Ovary (tissue), 3 donors: ENCODE measurements at regions not wholly inside any gene's neighbourhood (a gene's known extent, or its start where the extent isn't known, plus 50 kb on each side); places are given as distances from the start of the nearest gene placed in this dataset.

Source experiments
- EP300 ChIP-seq: sonication (generic); formaldehyde crosslinking; IDR thresholded peaks from one replicate; pipeline ENCODE4 v1.6.1; 2017; ENCODE audit warnings: antibody characterized with exemption
- POLR2A ChIP-seq: fragments of 450-650 bp; IDR thresholded peaks from one replicate; pipeline ENCODE4 v1.6.1; 2017; ENCODE audit warnings: antibody characterized with exemption, mild to moderate bottlenecking, moderate library complexity
- TF ChIP-seq, protein P1 (sequence below), 3 donors: fragments of 450-650 bp in 2 of 3; fragments of 200-600 bp in 1 of 3; IDR thresholded peaks; one replicate each; pipeline versions ENCODE4 v1.5.1 to v1.8.0; 2016 to 2022; ENCODE audit warnings: antibody characterized with exemption in 3 of 3, mild to moderate bottlenecking in 1 of 3
- donor health status: DM: no; HTN: no; CAD: no.

GRCh38 chr4:158964114-158964727 lies 138.7 kb upstream of the RAPGEF2 start:
- TF ChIP-seq, protein P1, sequence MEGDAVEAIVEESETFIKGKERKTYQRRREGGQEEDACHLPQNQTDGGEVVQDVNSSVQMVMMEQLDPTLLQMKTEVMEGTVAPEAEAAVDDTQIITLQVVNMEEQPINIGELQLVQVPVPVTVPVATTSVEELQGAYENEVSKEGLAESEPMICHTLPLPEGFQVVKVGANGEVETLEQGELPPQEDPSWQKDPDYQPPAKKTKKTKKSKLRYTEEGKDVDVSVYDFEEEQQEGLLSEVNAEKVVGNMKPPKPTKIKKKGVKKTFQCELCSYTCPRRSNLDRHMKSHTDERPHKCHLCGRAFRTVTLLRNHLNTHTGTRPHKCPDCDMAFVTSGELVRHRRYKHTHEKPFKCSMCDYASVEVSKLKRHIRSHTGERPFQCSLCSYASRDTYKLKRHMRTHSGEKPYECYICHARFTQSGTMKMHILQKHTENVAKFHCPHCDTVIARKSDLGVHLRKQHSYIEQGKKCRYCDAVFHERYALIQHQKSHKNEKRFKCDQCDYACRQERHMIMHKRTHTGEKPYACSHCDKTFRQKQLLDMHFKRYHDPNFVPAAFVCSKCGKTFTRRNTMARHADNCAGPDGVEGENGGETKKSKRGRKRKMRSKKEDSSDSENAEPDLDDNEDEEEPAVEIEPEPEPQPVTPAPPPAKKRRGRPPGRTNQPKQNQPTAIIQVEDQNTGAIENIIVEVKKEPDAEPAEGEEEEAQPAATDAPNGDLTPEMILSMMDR (IDR thresholded peaks at IDR 0.05) = no peak
- TF ChIP-seq POLR2A (no peak), EP300 (no peak)
